Body of pancreas (tissue), 4 donors: ENCODE measurements at regions not wholly inside any gene's neighbourhood (a gene's known extent, or its start where the extent isn't known, plus 50 kb on each side); places are given as distances from the start of the nearest gene placed in this dataset.

Experiments used
- ATAC-seq: fragments of 150-250 bp; one replicate; pipeline ENCODE4 v1.9.1; 2016
- DNase-seq, 4 donors: peaks; one replicate each; pipeline ENCODE4 v3.0.0-alpha.2; 2019
- H3K27ac ChIP-seq, 4 donors: fragments of 200-600 bp; sonication (generic); 1 replicate in 3 of 4; 2 replicates in 1 of 4; pipeline versions ENCODE4 v1.5.1 to v1.6.1; 2016 to 2019; ENCODE audit warnings: mild to moderate bottlenecking in 1 of 4, mixed read lengths in 1 of 4, moderate library complexity in 1 of 4
- H3K27me3 ChIP-seq, 2 donors: fragments of 200-600 bp; sonication (generic); one replicate each; pipeline ENCODE4 v1.6.0; 2016; ENCODE audit warnings: mild to moderate bottlenecking in 1 of 2
- H3K36me3 ChIP-seq, 2 donors: fragments of 200-600 bp; sonication (generic); replicated peaks in 1 of 2; 2 replicates each; pipeline ENCODE4 v1.5.1; 2016; ENCODE audit warnings: low read depth in 2 of 2; ENCODE audit not compliant: insufficient read depth in 1 of 2
- H3K4me1 ChIP-seq: fragments of 200-600 bp; sonication (generic); one replicate; pipeline ENCODE4 v1.6.0; 2016
- H3K4me3 ChIP-seq, 2 donors: fragments of 200-600 bp; sonication (generic); 1 replicate in 1 of 2; 2 replicates in 1 of 2; pipeline ENCODE4 v1.5.1; 2016 to 2019
- H3K9me3 ChIP-seq, 3 donors: fragments of 200-600 bp; sonication (generic); 1 replicate in 2 of 3; 2 replicates in 1 of 3; pipeline ENCODE4 v1.5.1; 2016
- POLR2A ChIP-seq, 3 donors: fragments of 450-650 bp; IDR thresholded peaks; one replicate each; pipeline ENCODE4 v1.6.1; 2016; ENCODE audit warnings: antibody characterized with exemption in 3 of 3, mild to moderate bottlenecking in 2 of 3
- WGBS, 2 donors: methylation state at CpG; one replicate each; pipeline ENCODE4 v1.1.5; 2017; 5-methylcytosine and 5-hydroxymethylcytosine counted together
- intact Hi-C: fragments of 100-400 bp; cut with DNase I; formaldehyde crosslinking; loops from one replicate; pipeline ENCODE4 v1.15.1; 2023
- TF ChIP-seq, protein P1 (sequence below), 7 experiments: fragments of 450-650 bp in 4 of 7; fragments of 200-600 bp in 3 of 7; sonication (generic) in 3 of 7; IDR thresholded peaks; one replicate each; pipeline ENCODE4 v1.5.1; 2016 to 2019; ENCODE audit warnings: antibody characterized with exemption in 7 of 7

DNA sequence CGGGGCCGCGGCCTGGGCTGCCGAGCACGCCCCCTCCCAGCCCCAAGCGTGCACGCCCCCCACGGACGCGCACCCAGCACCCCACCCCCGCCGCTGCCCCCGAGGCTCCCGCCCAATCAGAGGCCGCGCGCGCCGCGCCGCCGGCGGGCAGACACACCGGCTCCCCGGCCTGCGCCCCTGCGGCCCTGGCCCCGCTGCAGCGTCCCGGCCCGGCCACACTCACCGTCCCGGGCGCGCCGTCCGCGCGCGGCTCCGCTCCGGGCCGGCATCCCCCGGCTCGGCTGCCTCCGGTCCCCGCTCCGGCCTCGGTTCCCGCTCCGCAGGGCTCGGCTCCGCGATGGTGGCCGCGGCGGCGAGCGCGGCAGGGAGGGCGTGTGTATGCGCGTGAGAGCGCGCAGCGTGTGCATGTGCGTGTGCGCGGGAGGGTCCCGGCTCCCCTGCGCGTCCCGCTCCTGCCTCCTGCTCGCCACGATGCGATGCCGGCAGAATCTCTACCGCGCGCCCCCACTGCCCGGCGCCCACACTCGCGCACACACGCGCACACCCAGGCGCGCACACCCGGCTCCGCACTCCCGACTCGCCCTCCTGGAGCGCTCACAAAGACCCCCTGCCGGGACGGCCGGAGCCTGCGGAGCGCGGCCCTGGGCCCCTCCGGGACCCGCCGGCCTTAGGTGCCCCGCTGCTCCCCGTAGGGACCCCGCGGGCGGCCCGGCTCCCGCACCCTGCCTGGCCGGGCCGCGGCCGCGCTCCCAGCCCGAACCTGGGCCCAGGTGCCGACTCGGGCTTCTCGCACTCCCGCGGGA, 186.5 kb upstream of the LINGO1 start:
- no peak for TF ChIP-seq POLR2A (IDR thresholded peaks at IDR 0.05)
- TF ChIP-seq, protein P1, sequence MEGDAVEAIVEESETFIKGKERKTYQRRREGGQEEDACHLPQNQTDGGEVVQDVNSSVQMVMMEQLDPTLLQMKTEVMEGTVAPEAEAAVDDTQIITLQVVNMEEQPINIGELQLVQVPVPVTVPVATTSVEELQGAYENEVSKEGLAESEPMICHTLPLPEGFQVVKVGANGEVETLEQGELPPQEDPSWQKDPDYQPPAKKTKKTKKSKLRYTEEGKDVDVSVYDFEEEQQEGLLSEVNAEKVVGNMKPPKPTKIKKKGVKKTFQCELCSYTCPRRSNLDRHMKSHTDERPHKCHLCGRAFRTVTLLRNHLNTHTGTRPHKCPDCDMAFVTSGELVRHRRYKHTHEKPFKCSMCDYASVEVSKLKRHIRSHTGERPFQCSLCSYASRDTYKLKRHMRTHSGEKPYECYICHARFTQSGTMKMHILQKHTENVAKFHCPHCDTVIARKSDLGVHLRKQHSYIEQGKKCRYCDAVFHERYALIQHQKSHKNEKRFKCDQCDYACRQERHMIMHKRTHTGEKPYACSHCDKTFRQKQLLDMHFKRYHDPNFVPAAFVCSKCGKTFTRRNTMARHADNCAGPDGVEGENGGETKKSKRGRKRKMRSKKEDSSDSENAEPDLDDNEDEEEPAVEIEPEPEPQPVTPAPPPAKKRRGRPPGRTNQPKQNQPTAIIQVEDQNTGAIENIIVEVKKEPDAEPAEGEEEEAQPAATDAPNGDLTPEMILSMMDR (IDR thresholded peaks at IDR 0.05) = no peak
- Histone ChIP-seq H3K4me1 (peaks cover 18% of the 10 kb centered on the region), H3K27me3 (peaks cover 0 to 11% of the 10 kb centered on the region in 2 donors), H3K36me3 (no peaks in the 10 kb centered on the region), H3K4me3 (no peak overlapping the region), H3K27ac (no peak overlapping the region), H3K9me3 (no peaks in the 10 kb centered on the region)
- no peak for DNase-seq
- 0% methylated on average over 67 of the region's 120 CpGs; no CpG with 5 or more reads in 1 of the 2 donors for WGBS, 2 donors
- ATAC-seq = peak; percentile 8
- intact Hi-C loops = no loop called here

DNA sequence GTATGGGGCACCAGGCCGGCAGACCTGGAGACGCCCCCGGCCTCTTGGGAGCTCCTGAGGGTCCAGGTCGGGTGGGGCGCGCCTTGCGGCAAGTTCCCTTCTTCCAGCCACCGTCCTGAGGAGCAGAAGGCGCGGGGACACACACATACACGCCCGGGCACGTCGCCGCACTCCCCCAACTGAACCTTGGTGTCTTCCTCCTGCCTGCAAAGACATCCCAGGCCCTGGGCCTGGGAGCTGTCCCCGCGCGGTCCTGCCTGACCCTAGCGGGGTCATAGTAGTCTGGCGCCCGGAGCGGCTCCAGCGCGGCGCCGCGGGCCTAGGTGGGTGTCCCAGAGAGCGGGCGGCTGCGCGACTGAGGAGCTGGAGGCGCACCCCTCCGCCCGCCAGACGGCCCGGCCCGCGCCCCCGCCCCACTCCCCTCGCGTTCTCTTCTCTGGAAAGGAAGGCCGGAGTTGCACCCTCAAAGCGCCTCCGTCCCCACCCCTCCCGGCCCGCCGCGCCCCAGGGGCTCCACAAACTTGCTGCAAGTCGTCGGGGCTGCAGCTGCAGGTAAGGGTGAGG, 185.9 kb upstream of the LINGO1 start:
- Histone ChIP-seq H3K27me3 (peaks cover 0 to 11% of the 10 kb centered on the region in 2 donors), H3K27ac (no peak overlapping the region), H3K9me3 (no peaks in the 10 kb centered on the region), H3K4me3 (no peak overlapping the region), H3K36me3 (no peaks in the 10 kb centered on the region), H3K4me1 (peaks cover 18% of the 10 kb centered on the region)
- TF ChIP-seq, protein P1 (IDR thresholded peaks at IDR 0.05) = no peak
- TF ChIP-seq POLR2A (IDR thresholded peaks at IDR 0.05) = no peak
- ATAC-seq (no peak), DNase-seq (no peak)
- intact Hi-C loops = no loop called here
- WGBS, 2 donors = 4 to 11% methylated on average over 12 to 42 of the region's 50 CpGs

DNA sequence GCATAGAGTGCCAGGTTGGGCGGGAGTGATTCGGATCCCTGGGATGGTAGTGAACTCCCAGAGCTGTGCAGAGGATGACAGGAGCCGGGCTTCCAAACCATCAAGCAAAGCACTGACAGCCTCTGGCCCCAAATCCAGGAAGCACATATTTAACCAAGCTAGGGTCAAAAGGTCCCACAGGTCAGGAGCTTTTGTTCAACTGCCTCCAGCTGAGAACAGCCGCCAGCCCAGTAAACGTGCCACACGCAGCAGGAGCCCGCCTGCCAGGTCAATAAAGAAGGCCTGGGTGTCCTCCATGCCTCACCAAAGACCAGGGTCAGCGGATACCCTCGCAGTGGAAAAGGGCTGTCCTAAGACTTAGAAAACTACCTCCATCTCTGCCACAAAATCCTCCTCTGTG, 184.7 kb upstream of the LINGO1 start:
- peaks cover 0 to 11% of the 10 kb centered on the region in 2 donors for H3K27me3 ChIP-seq
- DNase-seq (no peak), ATAC-seq (no peak)
- TF ChIP-seq, protein P1 (IDR thresholded peaks at IDR 0.05) = no peak
- TF ChIP-seq POLR2A (IDR thresholded peaks at IDR 0.05) = no peak
- no peaks in the 10 kb centered on the region for H3K9me3 ChIP-seq
- no peak overlapping the region for H3K27ac ChIP-seq
- H3K4me3 ChIP-seq = no peak overlapping the region
- WGBS, 2 donors = 75 to 76% methylated on average over 6 to 9 of the region's 9 CpGs
- intact Hi-C loops = no loop called here
- H3K4me1 ChIP-seq = peaks cover 18% of the 10 kb centered on the region
- H3K36me3 ChIP-seq = no peaks in the 10 kb centered on the region

DNA sequence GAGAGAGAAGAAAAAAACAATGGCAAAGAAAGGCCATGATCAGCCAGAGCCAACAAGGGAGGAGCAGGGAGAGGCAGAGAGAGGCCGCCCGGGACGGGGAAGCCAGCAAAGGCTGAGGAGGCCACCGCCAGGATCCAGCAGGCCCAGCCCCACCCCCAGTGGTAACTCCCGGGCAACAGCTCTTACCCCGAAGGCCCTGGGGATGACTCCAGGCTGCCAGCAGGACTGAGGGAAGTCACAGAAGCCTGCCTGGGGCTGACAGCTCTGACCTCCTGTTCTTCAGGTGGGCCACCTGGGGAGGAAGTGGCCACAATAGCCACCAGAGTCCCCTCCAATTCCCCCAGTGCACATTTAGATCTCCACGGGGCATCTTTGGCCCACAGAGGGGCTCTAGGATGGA, 184.3 kb upstream of the LINGO1 start:
- H3K36me3 ChIP-seq = no peaks in the 10 kb centered on the region
- intact Hi-C loops = no loop called here
- no peak for DNase-seq
- no peak for TF ChIP-seq POLR2A (IDR thresholded peaks at IDR 0.05)
- TF ChIP-seq, protein P1 (IDR thresholded peaks at IDR 0.05) = no peak
- 62 to 64% methylated on average over 5 to 6 of the region's 7 CpGs for WGBS, 2 donors
- H3K27ac ChIP-seq = no peak overlapping the region
- H3K27me3 ChIP-seq = peaks cover 0 to 11% of the 10 kb centered on the region in 2 donors
- H3K9me3 ChIP-seq = no peaks in the 10 kb centered on the region
- peaks cover 18% of the 10 kb centered on the region for H3K4me1 ChIP-seq
- H3K4me3 ChIP-seq = no peak overlapping the region
- ATAC-seq = no peak
